ENCODE measurements at regions not wholly inside any gene's neighbourhood (a gene's known extent, or its start where the extent isn't known, plus 50 kb on each side); places are given as distances from the start of the nearest gene placed in this dataset.
A peak's percentile ranks its signal among the peaks of the same experiment; 100 is the strongest.

- TF ChIP-seq CTCF (IDR thresholded peaks at IDR 0.05; ENCODE audit: insufficient read depth in 1 of 2, low read depth in 1 of 2, low read length in 1 of 2, severe bottlenecking in 1 of 2, unreplicated experiment in 1 of 2): peak; percentile 5 to 39
- H3K9me3 Mint-ChIP-seq (ENCODE audit: unreplicated experiment): peaks cover 17% of the 10 kb centered on the region
- intact Hi-C loops (cut with micrococcal nuclease; ENCODE audit: unreplicated experiment): loop anchor here (5.0 kb wide), 1 partner anchor 411 kb away; no protein-coding TSS in a partner anchor
- Histone ChIP-seq H3K4me3 (ENCODE audit: low read depth, low read length) (no peak overlapping the region), H3K27me3 (replicated peaks; ENCODE audit: control insufficient read depth, insufficient read depth, low read length) (no peaks in the 10 kb centered on the region), H3K9me3 (no peaks in the 10 kb centered on the region), H3K36me3 (ENCODE audit: control insufficient read depth, insufficient read depth, low read length) (no peaks in the 10 kb centered on the region), H3K4me1 (no peaks in the 10 kb centered on the region)
- H3K4me1 Mint-ChIP-seq (ENCODE audit: low read depth, unreplicated experiment): no peaks in the 10 kb centered on the region
- BruUV-seq (replicated peaks): no TSS peak
- H3K27ac Mint-ChIP-seq (ENCODE audit: unreplicated experiment): no peak overlapping the region
- H3K36me3 Mint-ChIP-seq (ENCODE audit: insufficient read depth, unreplicated experiment): no peaks in the 10 kb centered on the region
- POLR2A ChIA-PET: no interaction called here
- CTCF ChIA-PET: interaction anchor here (0.6 kb wide), 1 partner anchor 803 kb away, joined by 3 read pairs; no protein-coding TSS in a partner anchor
- peak in 1 of 2 experiments; percentile 18 for DNase-seq
- H3K4me3 Mint-ChIP-seq (ENCODE audit: unreplicated experiment): no peak overlapping the region
- H3K27me3 Mint-ChIP-seq (ENCODE audit: insufficient read depth, unreplicated experiment): no peaks in the 10 kb centered on the region
Measured at GRCh38 chr2:4762951-4763376, 929.2 kb upstream of the SOX11 start.

GRCh38 chr2:4765787-4766530 lies 926.2 kb upstream of the SOX11 start:
- Histone ChIP-seq H3K4me1 (no peaks in the 10 kb centered on the region), H3K9me3 (no peaks in the 10 kb centered on the region), H3K27me3 (replicated peaks; ENCODE audit: control insufficient read depth, insufficient read depth, low read length) (no peaks in the 10 kb centered on the region), H3K36me3 (ENCODE audit: control insufficient read depth, insufficient read depth, low read length) (no peaks in the 10 kb centered on the region), H3K4me3 (ENCODE audit: low read depth, low read length) (no peak overlapping the region)
- Mint-ChIP-seq H3K27ac (ENCODE audit: unreplicated experiment) (no peak overlapping the region), H3K4me3 (ENCODE audit: unreplicated experiment) (no peak overlapping the region), H3K9me3 (ENCODE audit: unreplicated experiment) (no peaks in the 10 kb centered on the region), H3K27me3 (ENCODE audit: insufficient read depth, unreplicated experiment) (no peaks in the 10 kb centered on the region), H3K36me3 (ENCODE audit: insufficient read depth, unreplicated experiment) (no peaks in the 10 kb centered on the region), H3K4me1 (ENCODE audit: low read depth, unreplicated experiment) (no peaks in the 10 kb centered on the region)
- DNase-seq: no peak
- CTCF ChIA-PET: no interaction called here
- intact Hi-C loops (cut with micrococcal nuclease; ENCODE audit: unreplicated experiment): no loop called here
- POLR2A ChIA-PET: no interaction called here
- BruUV-seq (replicated peaks): no TSS peak
- no peak for TF ChIP-seq CTCF (IDR thresholded peaks at IDR 0.05; ENCODE audit: insufficient read depth in 1 of 2, low read depth in 1 of 2, low read length in 1 of 2, severe bottlenecking in 1 of 2, unreplicated experiment in 1 of 2)

- Histone ChIP-seq H3K4me3 (ENCODE audit: low read depth, low read length) (no peak overlapping the region), H3K36me3 (ENCODE audit: control insufficient read depth, insufficient read depth, low read length) (no peaks in the 10 kb centered on the region), H3K27me3 (replicated peaks; ENCODE audit: control insufficient read depth, insufficient read depth, low read length) (no peaks in the 10 kb centered on the region), H3K9me3 (no peaks in the 10 kb centered on the region; the same call in 1 of the 2 replicates), H3K4me1 (no peaks in the 10 kb centered on the region)
- Mint-ChIP-seq H3K27ac (ENCODE audit: unreplicated experiment) (no peak overlapping the region), H3K4me1 (ENCODE audit: low read depth, unreplicated experiment) (no peaks in the 10 kb centered on the region), H3K27me3 (ENCODE audit: insufficient read depth, unreplicated experiment) (no peaks in the 10 kb centered on the region), H3K4me3 (ENCODE audit: unreplicated experiment) (no peak overlapping the region), H3K9me3 (ENCODE audit: unreplicated experiment) (peaks cover 39% of the 10 kb centered on the region), H3K36me3 (ENCODE audit: insufficient read depth, unreplicated experiment) (no peaks in the 10 kb centered on the region)
- POLR2A ChIA-PET: no interaction called here
- intact Hi-C loops (cut with micrococcal nuclease; ENCODE audit: unreplicated experiment): no loop called here
- no TSS peak for BruUV-seq (replicated peaks)
- CTCF ChIA-PET: no interaction called here
- no peak for TF ChIP-seq CTCF (IDR thresholded peaks at IDR 0.05; ENCODE audit: insufficient read depth in 1 of 2, low read depth in 1 of 2, low read length in 1 of 2, severe bottlenecking in 1 of 2, unreplicated experiment in 1 of 2)
- no peak for DNase-seq
Measured at GRCh38 chr2:4775668-4776067, 916.5 kb upstream of the SOX11 start.

Measured in Caco-2 (cell line).